MM.1S (cell line): ENCODE measurements at regions not wholly inside any gene's neighbourhood (a gene's known extent, or its start where the extent isn't known, plus 50 kb on each side); places are given as distances from the start of the nearest gene placed in this dataset.

ENCODE experiments used
- CTCF ChIP-seq: fragments of 300-600 bp; sonication (generic); IDR thresholded peaks from 2 replicates; pipeline ENCODE4 v1.5.1; 2016; ENCODE audit warnings: antibody characterized with exemption, low read length, mixed read lengths
- EZH2 ChIP-seq: fragments of 300-600 bp; sonication (generic); optimal IDR thresholded peaks from 2 replicates; pipeline ENCODE3; 2017; ENCODE audit warnings: low read depth, mild to moderate bottlenecking, antibody characterized with exemption, low read length, mixed read lengths

DNA sequence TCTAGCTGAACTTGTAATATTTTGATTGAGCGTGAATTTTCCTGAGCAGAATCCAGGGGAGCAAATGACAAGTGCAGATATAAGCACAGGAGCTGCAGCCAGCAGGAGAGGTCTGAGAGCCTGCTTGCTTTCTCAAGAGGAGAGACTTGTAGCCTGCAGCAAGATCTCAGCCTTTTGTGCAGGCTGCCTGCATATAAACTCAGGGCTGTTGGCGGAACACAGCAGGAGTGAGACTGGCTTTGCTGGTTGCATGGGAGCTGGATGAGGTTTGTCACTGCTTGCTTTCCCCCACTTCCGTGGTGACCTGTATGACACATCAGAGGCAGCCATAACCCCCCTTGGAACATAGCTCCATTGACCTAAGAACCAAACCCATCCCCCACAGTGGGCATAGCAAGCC, 725.4 kb upstream of the RGS18 start:
- no peak for TF ChIP-seq CTCF
- TF ChIP-seq EZH2, result no peak
